ENCODE measurements at regions not wholly inside any gene's neighbourhood (a gene's known extent, or its start where the extent isn't known, plus 50 kb on each side); places are given as distances from the start of the nearest gene placed in this dataset.

DNA sequence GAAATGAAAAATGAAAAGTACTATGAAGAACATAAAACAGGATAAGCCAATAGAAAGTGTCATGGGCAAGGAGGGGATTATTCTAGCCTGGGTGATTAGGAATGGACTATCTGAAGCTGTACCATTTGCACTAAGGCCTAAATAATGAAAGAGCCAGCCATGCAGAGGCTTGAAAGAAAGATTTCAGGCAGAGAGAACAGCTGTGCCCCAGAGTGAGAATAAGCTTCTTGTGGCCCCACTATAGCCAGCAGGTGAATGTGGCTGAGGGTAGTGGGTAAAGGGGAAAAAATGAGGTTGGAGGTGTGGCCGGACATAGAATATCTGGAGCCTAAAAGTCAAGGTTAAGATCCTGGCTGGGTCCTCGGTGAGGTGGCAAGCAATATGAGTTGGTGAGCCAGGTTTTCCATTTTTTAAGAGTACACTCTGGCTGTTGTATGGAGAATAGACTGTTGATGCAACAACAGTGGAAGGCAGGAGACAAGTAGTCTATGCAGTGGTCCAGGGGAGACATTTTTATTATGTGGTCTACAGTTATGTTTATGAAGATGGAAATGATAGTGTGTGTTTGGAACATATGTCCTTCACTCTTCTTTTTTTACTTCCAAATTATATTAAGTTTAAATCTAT lies 135.2 kb upstream of the SETBP1 start:
- no peaks in the 10 kb centered on the region for H3K9me3 ChIP-seq (ENCODE audit: control insufficient read depth, low read length)
- intact Hi-C loops (cut with DNase I): no loop called here
- H3K27me3 ChIP-seq (ENCODE audit: control insufficient read depth, insufficient read depth): no peaks in the 10 kb centered on the region
- ATAC-seq (no peak), DNase-seq (no peak)
- no peak overlapping the region for H3K27ac ChIP-seq (ENCODE audit: low read length)
- WGBS: 95% methylated on average over 2 of the region's 2 CpGs
- H3K4me3 ChIP-seq (ENCODE audit: low read length): no peak overlapping the region
- H3K4me1 ChIP-seq (ENCODE audit: control insufficient read depth, insufficient read depth, low read length): peaks cover 1% of the 10 kb centered on the region

DNA sequence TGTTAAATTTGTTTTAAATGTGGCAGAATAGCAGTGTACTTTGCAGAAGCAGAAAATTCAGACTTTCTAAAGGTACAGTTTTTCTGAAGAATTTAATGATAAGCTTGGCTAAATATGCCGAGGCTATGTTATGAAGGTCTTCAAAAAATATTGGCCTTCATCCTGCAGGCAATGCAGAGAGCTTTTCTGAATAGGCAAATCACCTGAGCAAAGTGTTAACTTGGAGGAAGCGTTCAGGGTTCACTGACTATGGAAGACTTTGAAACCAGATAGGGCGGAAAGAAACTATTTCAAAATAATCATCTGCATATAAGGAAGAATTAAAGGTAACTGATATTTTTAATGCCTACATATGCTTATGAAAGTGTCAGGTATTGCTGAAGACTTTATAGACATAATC lies 133.7 kb upstream of the SETBP1 start:
- intact Hi-C loops (cut with DNase I): no loop called here
- Histone ChIP-seq H3K9me3 (ENCODE audit: control insufficient read depth, low read length) (no peaks in the 10 kb centered on the region), H3K27me3 (ENCODE audit: control insufficient read depth, insufficient read depth) (no peaks in the 10 kb centered on the region), H3K4me1 (ENCODE audit: control insufficient read depth, insufficient read depth, low read length) (peaks cover 1% of the 10 kb centered on the region), H3K27ac (ENCODE audit: low read length) (no peak overlapping the region), H3K4me3 (ENCODE audit: low read length) (no peak overlapping the region)
- no peak for ATAC-seq
- DNase-seq: no peak
- 89% methylated on average over 3 of the region's 3 CpGs for WGBS

DNA sequence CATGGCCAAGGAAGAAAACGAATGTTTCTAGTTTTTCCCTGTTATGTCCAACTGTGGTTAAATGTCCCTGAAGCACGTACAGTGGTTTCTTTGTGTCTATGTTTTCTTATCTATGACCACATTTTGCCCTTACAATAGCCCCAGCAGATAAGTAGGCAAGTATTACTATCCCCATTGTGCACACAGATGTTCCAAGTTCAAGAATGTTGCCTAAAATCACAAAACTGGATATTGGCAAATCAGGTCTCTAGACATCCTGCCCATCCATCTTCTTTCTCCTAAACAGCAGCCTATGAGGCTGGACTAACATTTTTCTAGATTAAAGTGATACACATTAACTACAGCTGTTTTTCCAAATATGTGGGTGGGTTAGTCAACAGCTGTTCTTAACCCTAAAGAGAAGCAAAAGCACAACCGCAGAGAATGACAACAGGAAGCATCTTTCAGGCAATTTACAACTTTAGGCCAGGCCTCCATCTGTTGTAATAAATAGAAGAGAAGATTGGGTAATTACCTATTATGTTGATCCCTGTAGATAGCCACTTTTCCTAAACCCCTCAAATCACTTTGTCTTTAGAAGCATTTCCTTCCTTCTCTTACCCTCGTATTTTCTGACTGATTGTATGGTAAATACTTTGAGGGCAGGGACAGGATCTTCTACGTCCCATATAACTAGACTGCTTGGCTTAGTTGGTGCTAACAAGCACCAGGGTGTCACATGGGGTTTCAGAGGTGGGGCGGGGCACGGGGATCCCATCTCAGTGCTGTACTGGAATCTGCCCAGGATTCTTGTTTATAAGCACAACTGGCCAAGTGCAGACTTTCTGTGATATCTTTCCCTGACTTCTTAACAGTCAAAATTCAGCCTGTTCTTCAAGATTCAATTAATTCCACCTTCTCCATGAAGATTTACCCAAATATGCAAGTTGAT lies 132.1 kb upstream of the SETBP1 start:
- peak; percentile 75 to 77 for ATAC-seq
- DNase-seq: peak; percentile 17 to 83 (median 72)
- no peaks in the 10 kb centered on the region for H3K27me3 ChIP-seq (ENCODE audit: control insufficient read depth, insufficient read depth)
- peaks cover 1% of the 10 kb centered on the region for H3K4me1 ChIP-seq (ENCODE audit: control insufficient read depth, insufficient read depth, low read length)
- intact Hi-C loops (cut with DNase I): no loop called here
- no peaks in the 10 kb centered on the region for H3K9me3 ChIP-seq (ENCODE audit: control insufficient read depth, low read length)
- H3K27ac ChIP-seq (ENCODE audit: low read length): no peak overlapping the region
- WGBS: 47% methylated on average over 7 of the region's 7 CpGs
- no peak overlapping the region for H3K4me3 ChIP-seq (ENCODE audit: low read length)

DNA sequence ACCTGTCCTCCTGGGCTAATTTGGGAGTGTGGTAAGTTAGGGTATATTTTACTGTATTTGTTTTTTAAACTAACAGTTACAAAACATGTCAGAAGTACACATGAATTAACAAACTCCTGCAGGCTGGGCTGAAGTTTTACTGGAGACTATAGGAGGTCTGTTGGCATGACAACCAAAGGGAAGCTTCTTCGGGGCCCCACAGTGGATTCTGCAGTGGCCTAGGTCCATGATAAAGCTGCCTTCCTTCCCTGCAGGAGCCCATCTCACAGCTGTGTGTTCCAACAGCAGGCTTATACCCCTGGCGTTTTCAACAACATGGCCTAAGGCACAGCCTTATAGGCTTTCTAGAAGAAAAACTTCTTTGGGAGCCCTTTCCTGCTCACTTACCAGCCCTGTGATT lies 128.0 kb upstream of the SETBP1 start:
- H3K9me3 ChIP-seq (ENCODE audit: control insufficient read depth, low read length): no peaks in the 10 kb centered on the region
- intact Hi-C loops (cut with DNase I): no loop called here
- WGBS: 64% methylated on average over 2 of the region's 2 CpGs
- H3K4me3 ChIP-seq (ENCODE audit: low read length): no peak overlapping the region
- DNase-seq: no peak
- ATAC-seq: no peak
- H3K4me1 ChIP-seq (ENCODE audit: control insufficient read depth, insufficient read depth, low read length): peaks cover 1% of the 10 kb centered on the region
- no peak overlapping the region for H3K27ac ChIP-seq (ENCODE audit: low read length)
- H3K27me3 ChIP-seq (ENCODE audit: control insufficient read depth, insufficient read depth): no peaks in the 10 kb centered on the region

DNA sequence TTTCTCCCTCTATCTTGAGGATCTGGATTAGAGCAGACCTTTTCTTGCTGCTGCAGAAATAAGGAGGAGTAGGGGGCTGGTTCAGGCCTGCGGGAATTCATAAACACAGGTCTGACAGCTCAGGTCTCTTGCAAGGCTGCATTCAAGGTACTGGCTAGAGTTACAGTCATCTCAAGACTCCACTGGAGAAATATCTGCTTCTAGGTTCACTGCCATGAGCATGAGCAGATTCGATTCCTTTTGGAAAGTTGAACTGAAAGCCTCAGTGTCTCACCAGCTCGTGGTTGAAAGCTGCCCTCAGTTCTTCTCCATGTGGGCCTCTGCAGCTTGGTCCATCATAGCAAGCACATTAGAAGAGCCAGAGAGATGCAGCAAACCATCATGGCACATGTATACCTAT lies 124.4 kb upstream of the SETBP1 start:
- ATAC-seq: no peak
- H3K4me3 ChIP-seq (ENCODE audit: low read length): no peak overlapping the region
- H3K27ac ChIP-seq (ENCODE audit: low read length): no peak overlapping the region
- H3K27me3 ChIP-seq (ENCODE audit: control insufficient read depth, insufficient read depth): no peaks in the 10 kb centered on the region
- no peaks in the 10 kb centered on the region for H3K9me3 ChIP-seq (ENCODE audit: control insufficient read depth, low read length)
- WGBS: 33% methylated on average over 3 of the region's 3 CpGs
- intact Hi-C loops (cut with DNase I): no loop called here
- no peaks in the 10 kb centered on the region for H3K4me1 ChIP-seq (ENCODE audit: control insufficient read depth, insufficient read depth, low read length)
- no peak for DNase-seq

DNA sequence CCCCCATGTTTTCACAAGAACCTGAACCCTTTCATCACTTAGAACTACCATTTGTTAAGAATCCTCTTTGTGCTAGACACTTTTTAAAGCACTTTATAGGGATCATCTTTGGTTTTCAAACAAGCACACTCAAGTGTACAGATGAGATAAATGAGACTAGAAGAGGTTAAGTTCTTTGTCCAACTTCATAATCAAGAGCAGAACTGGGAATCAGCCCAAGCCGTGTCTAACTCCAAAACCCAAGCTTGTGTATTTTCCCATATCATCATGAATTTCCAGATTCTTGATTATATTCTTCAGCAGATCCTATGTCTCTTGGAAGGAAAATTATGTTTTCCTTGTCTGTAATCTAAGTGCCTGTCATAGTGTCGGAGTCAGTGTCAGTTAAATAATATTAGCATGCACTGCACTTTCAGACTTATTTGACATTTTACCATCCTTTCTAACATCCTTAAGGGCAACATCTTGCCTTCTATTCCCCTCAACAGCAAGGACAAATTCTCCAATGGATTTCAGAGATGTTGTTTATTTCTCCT lies 123.0 kb upstream of the SETBP1 start:
- 32% methylated on average over 2 of the region's 2 CpGs for WGBS
- no peak overlapping the region for H3K4me3 ChIP-seq (ENCODE audit: low read length)
- H3K27ac ChIP-seq (ENCODE audit: low read length): no peak overlapping the region
- intact Hi-C loops (cut with DNase I): no loop called here
- DNase-seq (peak in 1 of 3 donors; percentile 46), ATAC-seq (no peak)
- no peaks in the 10 kb centered on the region for H3K4me1 ChIP-seq (ENCODE audit: control insufficient read depth, insufficient read depth, low read length)
- no peaks in the 10 kb centered on the region for H3K27me3 ChIP-seq (ENCODE audit: control insufficient read depth, insufficient read depth)
- no peaks in the 10 kb centered on the region for H3K9me3 ChIP-seq (ENCODE audit: control insufficient read depth, low read length)

DNA sequence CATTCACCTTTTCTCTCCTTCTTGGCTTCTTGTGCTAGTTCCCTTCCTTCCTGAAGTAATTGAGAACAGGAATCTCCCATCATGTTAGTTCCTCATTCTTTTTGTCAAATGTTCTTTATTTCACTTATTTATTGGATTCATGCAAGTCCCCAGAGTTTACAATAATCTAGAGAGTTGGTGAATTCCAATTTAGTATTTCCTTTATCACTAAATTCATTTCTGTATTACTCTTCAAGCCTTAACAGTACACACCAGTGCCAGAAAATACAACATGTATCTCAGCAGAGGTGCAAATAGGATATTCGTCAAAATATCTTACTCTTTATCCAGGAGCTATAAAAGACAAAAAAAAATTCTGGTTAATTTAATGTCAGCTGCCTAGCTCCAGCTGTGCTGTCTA lies 121.9 kb upstream of the SETBP1 start:
- H3K9me3 ChIP-seq (ENCODE audit: control insufficient read depth, low read length): no peaks in the 10 kb centered on the region
- no peak for DNase-seq
- ATAC-seq: no peak
- WGBS: 48% methylated on average over 1 of the region's 1 CpG
- no peaks in the 10 kb centered on the region for H3K4me1 ChIP-seq (ENCODE audit: control insufficient read depth, insufficient read depth, low read length)
- H3K27me3 ChIP-seq (ENCODE audit: control insufficient read depth, insufficient read depth): no peaks in the 10 kb centered on the region
- intact Hi-C loops (cut with DNase I): no loop called here
- no peak overlapping the region for H3K4me3 ChIP-seq (ENCODE audit: low read length)
- no peak overlapping the region for H3K27ac ChIP-seq (ENCODE audit: low read length)

DNA sequence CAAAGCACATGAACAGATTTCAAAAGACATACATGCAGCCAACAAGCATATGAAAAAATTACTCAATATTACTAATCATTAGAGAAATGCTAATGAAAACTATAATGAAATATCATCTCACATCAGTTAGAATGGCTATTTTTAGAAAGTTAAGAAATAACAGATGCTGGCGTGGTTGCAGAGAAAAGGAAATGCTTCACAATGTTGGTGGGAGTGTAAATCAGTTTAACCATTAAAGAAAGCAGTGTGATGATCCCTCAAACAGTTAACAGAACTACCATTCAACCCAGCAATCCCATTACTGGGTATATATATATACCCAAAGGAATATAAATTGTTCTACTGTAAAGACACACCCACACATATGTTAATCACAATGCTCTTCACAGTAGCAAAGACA lies 117.7 kb upstream of the SETBP1 start:
- Histone ChIP-seq H3K4me1 (ENCODE audit: control insufficient read depth, insufficient read depth, low read length) (no peaks in the 10 kb centered on the region), H3K27me3 (ENCODE audit: control insufficient read depth, insufficient read depth) (no peaks in the 10 kb centered on the region), H3K27ac (ENCODE audit: low read length) (no peak overlapping the region), H3K4me3 (ENCODE audit: low read length) (no peak overlapping the region), H3K9me3 (ENCODE audit: control insufficient read depth, low read length) (no peaks in the 10 kb centered on the region)
- DNase-seq (no peak), ATAC-seq (no peak)
- intact Hi-C loops (cut with DNase I): no loop called here
- WGBS: 56% methylated on average over 1 of the region's 1 CpG

DNA sequence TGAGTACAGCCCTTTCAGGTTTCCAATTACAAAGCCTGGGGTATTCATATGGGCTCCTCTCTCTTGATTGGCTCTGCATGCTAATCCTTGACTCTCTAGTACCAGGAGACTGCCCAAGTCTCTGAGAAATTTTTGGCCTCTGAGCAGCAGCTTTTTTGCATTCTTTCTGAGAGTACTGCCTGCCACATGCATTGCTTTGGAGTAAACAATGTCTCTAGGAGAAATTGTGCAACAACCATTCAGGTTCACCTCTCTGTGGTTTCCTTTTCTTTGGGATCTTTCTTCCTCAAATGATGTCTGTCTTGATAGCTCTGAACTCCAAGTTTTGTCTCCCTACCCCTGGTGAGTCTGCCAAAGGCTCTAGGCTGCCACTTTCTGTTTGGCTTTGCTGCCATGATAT lies 115.8 kb upstream of the SETBP1 start:
- no peak overlapping the region for H3K27ac ChIP-seq (ENCODE audit: low read length)

DNA sequence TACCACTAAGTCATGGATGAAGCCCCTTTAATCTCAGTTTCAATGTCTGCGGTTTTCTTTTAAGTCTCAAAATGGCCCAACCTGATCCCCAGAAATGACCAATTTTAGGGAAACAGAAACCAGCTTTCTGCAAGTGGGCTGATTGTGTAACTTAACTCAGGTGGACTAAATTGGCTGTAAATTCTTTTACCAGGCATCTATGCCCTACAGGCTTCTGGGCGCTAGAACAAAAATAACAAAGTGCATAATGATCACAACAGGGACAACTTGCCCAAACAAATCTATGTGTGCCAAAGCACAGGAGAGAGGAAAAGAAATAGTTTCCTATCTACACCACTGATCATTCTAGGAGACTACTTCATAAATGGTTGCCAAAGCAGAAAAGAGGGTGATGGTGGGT lies 112.3 kb upstream of the SETBP1 start:
- DNase-seq: no peak
- no peak overlapping the region for H3K27ac ChIP-seq (ENCODE audit: low read length)
- H3K4me3 ChIP-seq (ENCODE audit: low read length): no peak overlapping the region
- H3K9me3 ChIP-seq (ENCODE audit: control insufficient read depth, low read length): no peaks in the 10 kb centered on the region
- no peak for ATAC-seq
- intact Hi-C loops (cut with DNase I): no loop called here
- no peaks in the 10 kb centered on the region for H3K27me3 ChIP-seq (ENCODE audit: control insufficient read depth, insufficient read depth)
- WGBS: 92% methylated on average over 2 of the region's 2 CpGs
- no peaks in the 10 kb centered on the region for H3K4me1 ChIP-seq (ENCODE audit: control insufficient read depth, insufficient read depth, low read length)

More for the DNA sequence above, 115.8 kb upstream of the SETBP1 start:
- Histone ChIP-seq H3K9me3 (ENCODE audit: control insufficient read depth, low read length) (no peaks in the 10 kb centered on the region), H3K4me1 (ENCODE audit: control insufficient read depth, insufficient read depth, low read length) (no peaks in the 10 kb centered on the region), H3K27me3 (ENCODE audit: control insufficient read depth, insufficient read depth) (no peaks in the 10 kb centered on the region), H3K4me3 (ENCODE audit: low read length) (no peak overlapping the region)
- intact Hi-C loops (cut with DNase I): no loop called here
- DNase-seq (no peak), ATAC-seq (no peak)

DNA sequence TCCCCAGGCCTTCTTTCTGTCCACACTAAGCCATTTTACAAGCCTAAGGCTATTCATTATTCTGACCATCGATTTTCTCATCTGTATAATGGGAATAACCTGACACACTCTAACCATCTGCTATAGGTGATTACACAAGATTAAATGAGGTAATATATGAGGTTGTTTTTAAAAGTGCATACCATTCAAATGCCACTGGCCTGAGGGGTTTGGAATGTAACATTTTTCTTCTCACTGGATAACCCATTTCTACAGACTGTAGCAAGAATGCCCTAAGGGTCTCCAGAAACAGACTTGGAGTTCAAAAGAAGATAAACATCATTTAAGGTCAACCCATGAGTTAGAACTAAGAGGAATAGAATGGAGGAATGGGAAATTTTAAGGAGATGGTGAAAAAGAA lies 111.7 kb upstream of the SETBP1 start:
- WGBS: 79% methylated on average over 1 of the region's 1 CpG
- no peaks in the 10 kb centered on the region for H3K4me1 ChIP-seq (ENCODE audit: control insufficient read depth, insufficient read depth, low read length)
- no peaks in the 10 kb centered on the region for H3K9me3 ChIP-seq (ENCODE audit: control insufficient read depth, low read length)
- H3K4me3 ChIP-seq (ENCODE audit: low read length): no peak overlapping the region
- ATAC-seq (no peak), DNase-seq (no peak)
- H3K27ac ChIP-seq (ENCODE audit: low read length): no peak overlapping the region
- no peaks in the 10 kb centered on the region for H3K27me3 ChIP-seq (ENCODE audit: control insufficient read depth, insufficient read depth)
- intact Hi-C loops (cut with DNase I): no loop called here

All from right cardiac atrium (tissue), 5 donors.